H9 (cell line): ENCODE measurements at regions not wholly inside any gene's neighbourhood (a gene's known extent, or its start where the extent isn't known, plus 50 kb on each side); places are given as distances from the start of the nearest gene placed in this dataset.

Experiments used
- DNase-seq: peaks from one replicate; pipeline ENCODE4 v3.0.0-alpha.2; 2017
- H2AFZ ChIP-seq: one replicate; pipeline ENCODE4 v1.6.1; 2013; ENCODE audit warnings: mild to moderate bottlenecking, low read length, control low read depth, moderate library complexity
- H2AK5ac ChIP-seq: 2 replicates; pipeline ENCODE4 v1.6.1; 2013; ENCODE audit warnings: low read length, control low read depth, mixed read lengths; ENCODE audit not compliant: insufficient read length
- H2BK120ac ChIP-seq: one replicate; pipeline ENCODE4 v1.6.1; 2013; ENCODE audit warnings: low read depth, mild to moderate bottlenecking, low read length, control low read depth, inconsistent platforms; ENCODE audit not compliant: poor library complexity, severe bottlenecking
- H2BK12ac ChIP-seq: 2 replicates; pipeline ENCODE4 v1.6.1; 2013; ENCODE audit warnings: low read length, control low read depth, mixed read lengths, low read depth; ENCODE audit not compliant: insufficient read length
- H2BK15ac ChIP-seq: 2 replicates; pipeline ENCODE4 v1.6.1; 2013; ENCODE audit warnings: low read depth, low read length, control low read depth
- H2BK20ac ChIP-seq: one replicate; pipeline ENCODE4 v1.6.1; 2013; ENCODE audit warnings: low read depth, mild to moderate bottlenecking, low read length, control low read depth, inconsistent platforms; ENCODE audit not compliant: poor library complexity, severe bottlenecking
- H2BK5ac ChIP-seq: 2 replicates; pipeline ENCODE4 v1.6.1; 2013; ENCODE audit warnings: low read length, control low read depth, mixed read lengths; ENCODE audit not compliant: insufficient read length
- H3K14ac ChIP-seq: 2 replicates; pipeline ENCODE4 v1.6.1; 2013; ENCODE audit warnings: low read length, control low read depth; ENCODE audit not compliant: insufficient read depth
- H3K18ac ChIP-seq: 2 replicates; pipeline ENCODE4 v1.6.1; 2013; ENCODE audit warnings: low read depth, mild to moderate bottlenecking, mixed read lengths, low read length, control low read depth; ENCODE audit not compliant: insufficient read length
- H3K23ac ChIP-seq: 2 replicates; pipeline ENCODE4 v1.6.1; 2013; ENCODE audit warnings: low read length, control low read depth, mixed read lengths, low read depth; ENCODE audit not compliant: insufficient read length
- H3K23me2 ChIP-seq: 2 replicates; pipeline ENCODE4 v1.6.1; 2013; ENCODE audit warnings: low read depth, mild to moderate bottlenecking, mixed read lengths, low read length, control low read depth; ENCODE audit not compliant: insufficient read length, poor library complexity, severe bottlenecking
- H3K27ac ChIP-seq: 2 replicates; pipeline ENCODE4 v1.5.1; 2013; ENCODE audit warnings: low read length, control low read depth, mixed read lengths, low read depth; ENCODE audit not compliant: insufficient read length
- H3K27me3 ChIP-seq: 2 replicates; pipeline ENCODE4 v1.6.1; 2013; ENCODE audit warnings: low read length, control low read depth, inconsistent platforms; ENCODE audit not compliant: insufficient read depth
- H3K4ac ChIP-seq: 2 replicates; pipeline ENCODE4 v1.6.1; 2013; ENCODE audit warnings: low read depth, mild to moderate bottlenecking, control low read depth, inconsistent platforms, low read length, moderate library complexity
- H3K4me1 ChIP-seq: 2 replicates; pipeline ENCODE4 v1.6.1; 2013; ENCODE audit warnings: low read length, control low read depth, inconsistent platforms; ENCODE audit not compliant: insufficient read depth
- H3K4me2 ChIP-seq: 2 replicates; pipeline ENCODE4 v1.6.1; 2013; ENCODE audit warnings: low read length, control low read depth, mixed read lengths; ENCODE audit not compliant: insufficient read length, insufficient read depth
- H3K56ac ChIP-seq: 2 replicates; pipeline ENCODE4 v1.6.1; 2013; ENCODE audit warnings: low read depth, mild to moderate bottlenecking, mixed read lengths, low read length, control low read depth; ENCODE audit not compliant: insufficient read length
- H3K79me1 ChIP-seq: 2 replicates; pipeline ENCODE4 v1.6.1; 2013; ENCODE audit warnings: low read depth, mild to moderate bottlenecking, moderate library complexity, low read length, control low read depth, inconsistent platforms; ENCODE audit not compliant: insufficient read depth, poor library complexity, severe bottlenecking
- H3K79me2 ChIP-seq: 2 replicates; pipeline ENCODE4 v1.6.1; 2013; ENCODE audit warnings: low read length, control low read depth, inconsistent platforms; ENCODE audit not compliant: insufficient read depth
- H3K9ac ChIP-seq: 2 replicates; pipeline ENCODE4 v1.6.1; 2013; ENCODE audit warnings: low read length, control low read depth, mixed read lengths; ENCODE audit not compliant: insufficient read length; ENCODE audit errors: extremely low read depth
- H3K9me3 ChIP-seq: one replicate; pipeline ENCODE4 v1.6.1; 2013; ENCODE audit warnings: low read depth, low read length, inconsistent platforms; ENCODE audit not compliant: control insufficient read depth
- H3T11ph ChIP-seq: one replicate; pipeline ENCODE4 v1.6.1; 2013; ENCODE audit warnings: mild to moderate bottlenecking, low read length, control low read depth, inconsistent platforms
- H4K20me1 ChIP-seq: one replicate; pipeline ENCODE4 v1.6.1; 2013; ENCODE audit not compliant: control insufficient read depth, insufficient read length, insufficient read depth
- H4K5ac ChIP-seq: 2 replicates; pipeline ENCODE4 v1.6.1; 2013; ENCODE audit warnings: low read depth, mild to moderate bottlenecking, mixed read lengths, low read length, control low read depth; ENCODE audit not compliant: insufficient read length
- H4K8ac ChIP-seq: replicated peaks from 2 replicates; pipeline ENCODE4 v1.6.1; 2013; ENCODE audit warnings: low read length, control low read depth, mixed read lengths, low read depth; ENCODE audit not compliant: insufficient read length
- H4K91ac ChIP-seq: 2 replicates; pipeline ENCODE4 v1.6.1; 2013; ENCODE audit warnings: low read depth, mild to moderate bottlenecking, moderate library complexity, mixed read lengths, low read length, control low read depth; ENCODE audit not compliant: insufficient read length
- H3K27ac Mint-ChIP-seq, 3 experiments: 2 replicates in 2 of 3; 3 replicates in 1 of 3; pipeline ENCODE4 v1.8.0; 2020 to 2021; ENCODE audit warnings: mixed read lengths in 3 of 3, mild to moderate bottlenecking in 1 of 3, moderate library complexity in 1 of 3
- H3K27me3 Mint-ChIP-seq: 2 replicates; pipeline ENCODE4 v1.8.0; 2021; ENCODE audit warnings: low read depth, mild to moderate bottlenecking, moderate library complexity, mixed read lengths
- H3K36me3 Mint-ChIP-seq, 3 experiments: 2 replicates in 2 of 3; 3 replicates in 1 of 3; pipeline ENCODE4 v1.8.0; 2020 to 2021; ENCODE audit warnings: low read depth in 3 of 3, mixed read lengths in 3 of 3; ENCODE audit not compliant: insufficient read depth in 1 of 3
- H3K4me1 Mint-ChIP-seq, 2 experiments: 2 replicates each; pipeline ENCODE4 v1.8.0; 2020; ENCODE audit warnings: mixed read lengths in 2 of 2
- H3K4me3 Mint-ChIP-seq, 2 experiments: 2 replicates in 1 of 2; 3 replicates in 1 of 2; pipeline ENCODE4 v1.8.0; 2020 to 2021; ENCODE audit warnings: mild to moderate bottlenecking in 2 of 2, mixed read lengths in 2 of 2, moderate library complexity in 1 of 2
- H3K9me3 Mint-ChIP-seq, 2 experiments: 2 replicates in 1 of 2; 3 replicates in 1 of 2; pipeline ENCODE4 v1.8.0; 2020; ENCODE audit warnings: mild to moderate bottlenecking in 2 of 2, mixed read lengths in 2 of 2, moderate library complexity in 1 of 2
- WGBS: extraction: QIAGEN DNeasy Blood & Tissue Kit; methylation state at CpG from one replicate; pipeline ENCODE4 v1.1.7; 2013; ENCODE audit warnings: missing lambda C conversion rate, low lambda C conversion rate, mixed read lengths; ENCODE audit not compliant: insufficient read length; ENCODE audit errors: extremely low coverage; 5-methylcytosine and 5-hydroxymethylcytosine counted together
- TF ChIP-seq, protein P1 (sequence below): fragments of 200-600 bp; sonication (generic); conservative IDR thresholded peaks from 3 replicates; pipeline ENCODE4 v1.8.0; 2021; ENCODE audit warnings: antibody characterized with exemption, mild to moderate bottlenecking

DNA sequence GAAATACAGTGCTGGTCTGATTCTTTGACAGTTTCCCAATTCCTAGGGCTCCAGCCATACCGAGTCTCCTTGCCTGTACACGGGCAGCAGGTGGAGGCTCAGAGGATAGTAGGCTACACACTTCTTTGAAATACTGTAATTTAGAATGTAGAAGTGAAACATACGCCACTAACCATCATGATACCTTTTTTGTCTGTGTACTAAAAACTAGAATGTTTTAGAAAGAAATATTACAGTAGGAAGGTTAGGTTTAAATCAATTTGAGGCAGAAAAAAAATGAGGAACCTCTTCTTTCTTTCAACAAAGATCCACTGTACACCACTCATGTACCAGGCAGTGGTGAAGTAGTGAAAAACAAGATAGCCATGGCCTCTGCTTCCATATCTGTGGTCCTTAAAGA is 354.7 kb downstream of the MCTP2 start:
- no peak for DNase-seq
- Histone ChIP-seq H4K91ac (no peak overlapping the region), H4K5ac (no peak overlapping the region), H4K8ac (no peak overlapping the region), H4K20me1 (no peaks in the 10 kb centered on the region), H3K79me1 (no peaks in the 10 kb centered on the region), H3K4me1 (no peaks in the 10 kb centered on the region; the same call in 1 of the 2 replicates), H2BK20ac (no peak overlapping the region), H3K9ac (no peak overlapping the region), H2BK15ac (no peak overlapping the region), H3K9me3 (no peaks in the 10 kb centered on the region), H3K18ac (no peak overlapping the region), H3T11ph (no peak overlapping the region), H3K27ac (no peak overlapping the region), H3K23me2 (no peaks in the 10 kb centered on the region), H3K4ac (no peak overlapping the region), H2BK5ac (no peak overlapping the region), H3K23ac (no peak overlapping the region), H3K56ac (no peak overlapping the region), H3K79me2 (no peaks in the 10 kb centered on the region), H2BK120ac (no peak overlapping the region), H2AFZ (no peak overlapping the region), H2AK5ac (no peak overlapping the region), H3K14ac (no peak overlapping the region), H3K27me3 (no peaks in the 10 kb centered on the region; the same call in 1 of the 2 replicates), H2BK12ac (no peak overlapping the region), H3K4me2 (no peak overlapping the region)
- Mint-ChIP-seq H3K9me3 (no peaks in the 10 kb centered on the region), H3K4me1 (peaks cover 15 to 17% of the 10 kb centered on the region in 2 experiments), H3K27ac (no peak overlapping the region), H3K27me3 (no peaks in the 10 kb centered on the region), H3K4me3 (no peak overlapping the region), H3K36me3 (no peaks in the 10 kb centered on the region)
- TF ChIP-seq, protein P1, sequence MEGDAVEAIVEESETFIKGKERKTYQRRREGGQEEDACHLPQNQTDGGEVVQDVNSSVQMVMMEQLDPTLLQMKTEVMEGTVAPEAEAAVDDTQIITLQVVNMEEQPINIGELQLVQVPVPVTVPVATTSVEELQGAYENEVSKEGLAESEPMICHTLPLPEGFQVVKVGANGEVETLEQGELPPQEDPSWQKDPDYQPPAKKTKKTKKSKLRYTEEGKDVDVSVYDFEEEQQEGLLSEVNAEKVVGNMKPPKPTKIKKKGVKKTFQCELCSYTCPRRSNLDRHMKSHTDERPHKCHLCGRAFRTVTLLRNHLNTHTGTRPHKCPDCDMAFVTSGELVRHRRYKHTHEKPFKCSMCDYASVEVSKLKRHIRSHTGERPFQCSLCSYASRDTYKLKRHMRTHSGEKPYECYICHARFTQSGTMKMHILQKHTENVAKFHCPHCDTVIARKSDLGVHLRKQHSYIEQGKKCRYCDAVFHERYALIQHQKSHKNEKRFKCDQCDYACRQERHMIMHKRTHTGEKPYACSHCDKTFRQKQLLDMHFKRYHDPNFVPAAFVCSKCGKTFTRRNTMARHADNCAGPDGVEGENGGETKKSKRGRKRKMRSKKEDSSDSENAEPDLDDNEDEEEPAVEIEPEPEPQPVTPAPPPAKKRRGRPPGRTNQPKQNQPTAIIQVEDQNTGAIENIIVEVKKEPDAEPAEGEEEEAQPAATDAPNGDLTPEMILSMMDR = no peak
- WGBS = no CpG with 5 or more reads among the region's 3 CpGs
